ENCODE measurements at regions not wholly inside any gene's neighbourhood (a gene's known extent, or its start where the extent isn't known, plus 50 kb on each side); places are given as distances from the start of the nearest gene placed in this dataset.

- Mint-ChIP-seq H3K9me3 (no peaks in the 10 kb centered on the region), H3K36me3 (ENCODE audit: low read depth) (no peaks in the 10 kb centered on the region), H3K4me1 (peaks cover 13% of the 10 kb centered on the region), H3K27me3 (ENCODE audit: low read depth) (no peaks in the 10 kb centered on the region), H3K27ac (no peak overlapping the region), H3K4me3 (no peak overlapping the region)
- no peak for TF ChIP-seq CTCF (IDR thresholded peaks at IDR 0.05; ENCODE audit: unreplicated experiment in 3 of 3)
Measured at GRCh38 chr9:31719262-31719661, 665.2 kb upstream of the ACO1 start.

GRCh38 chr9:31730398-31730797, 654.0 kb upstream of the ACO1 start:
- H3K9me3 Mint-ChIP-seq = no peaks in the 10 kb centered on the region
- H3K27ac Mint-ChIP-seq = no peak overlapping the region
- no peak for TF ChIP-seq CTCF (IDR thresholded peaks at IDR 0.05; ENCODE audit: unreplicated experiment in 3 of 3)
- no peaks in the 10 kb centered on the region for H3K4me1 Mint-ChIP-seq
- H3K4me3 Mint-ChIP-seq = no peak overlapping the region
- H3K27me3 Mint-ChIP-seq (ENCODE audit: low read depth) = peaks cover 4% of the 10 kb centered on the region
- H3K36me3 Mint-ChIP-seq (ENCODE audit: low read depth) = no peaks in the 10 kb centered on the region

- H3K4me1 Mint-ChIP-seq = no peaks in the 10 kb centered on the region
Measured at GRCh38 chr9:31733166-31733565, 651.3 kb upstream of the ACO1 start.

GRCh38 chr9:31736581-31737179, 647.8 kb upstream of the ACO1 start:
- no peaks in the 10 kb centered on the region for H3K36me3 Mint-ChIP-seq (ENCODE audit: low read depth)
- no peak for TF ChIP-seq CTCF (IDR thresholded peaks at IDR 0.05; ENCODE audit: unreplicated experiment in 3 of 3)
- no peaks in the 10 kb centered on the region for H3K4me1 Mint-ChIP-seq
- H3K27me3 Mint-ChIP-seq (ENCODE audit: low read depth) = no peaks in the 10 kb centered on the region
- no peak overlapping the region for H3K27ac Mint-ChIP-seq
- H3K9me3 Mint-ChIP-seq = no peaks in the 10 kb centered on the region
- no peak overlapping the region for H3K4me3 Mint-ChIP-seq

More at GRCh38 chr9:31733166-31733565, 651.3 kb upstream of the ACO1 start:
- no peaks in the 10 kb centered on the region for H3K36me3 Mint-ChIP-seq (ENCODE audit: low read depth)
- no peak for TF ChIP-seq CTCF (IDR thresholded peaks at IDR 0.05; ENCODE audit: unreplicated experiment in 3 of 3)
- H3K4me3 Mint-ChIP-seq = no peak overlapping the region
- no peak overlapping the region for H3K27ac Mint-ChIP-seq
- H3K27me3 Mint-ChIP-seq (ENCODE audit: low read depth) = no peaks in the 10 kb centered on the region
- no peaks in the 10 kb centered on the region for H3K9me3 Mint-ChIP-seq

GRCh38 chr9:31740705-31741104, 643.7 kb upstream of the ACO1 start:
- TF ChIP-seq CTCF (IDR thresholded peaks at IDR 0.05; ENCODE audit: unreplicated experiment in 3 of 3) = no peak
- H3K27me3 Mint-ChIP-seq (ENCODE audit: low read depth) = no peaks in the 10 kb centered on the region
- no peaks in the 10 kb centered on the region for H3K36me3 Mint-ChIP-seq (ENCODE audit: low read depth)
- no peaks in the 10 kb centered on the region for H3K4me1 Mint-ChIP-seq
- H3K9me3 Mint-ChIP-seq = no peaks in the 10 kb centered on the region
- no peak overlapping the region for H3K4me3 Mint-ChIP-seq
- H3K27ac Mint-ChIP-seq = no peak overlapping the region

GRCh38 chr9:31744589-31744988, 639.9 kb upstream of the ACO1 start:
- TF ChIP-seq CTCF (IDR thresholded peaks at IDR 0.05; ENCODE audit: unreplicated experiment in 3 of 3) = no peak
- Mint-ChIP-seq H3K27me3 (ENCODE audit: low read depth) (no peaks in the 10 kb centered on the region), H3K4me1 (no peaks in the 10 kb centered on the region), H3K27ac (no peak overlapping the region), H3K4me3 (no peak overlapping the region), H3K36me3 (ENCODE audit: low read depth) (no peaks in the 10 kb centered on the region), H3K9me3 (peaks cover 2% of the 10 kb centered on the region)
